SH-SY5Y (cell line): ENCODE measurements at regions not wholly inside any gene's neighbourhood (a gene's known extent, or its start where the extent isn't known, plus 50 kb on each side); places are given as distances from the start of the nearest gene placed in this dataset.

Experiments
- GATA2 ChIP-seq: IDR thresholded peaks from 2 replicates; pipeline ENCODE4 v1.6.1; 2011; ENCODE audit warnings: mild to moderate bottlenecking, low read depth, low read length
- GATA3 ChIP-seq: IDR thresholded peaks from 2 replicates; pipeline ENCODE4 v1.6.1; 2011; ENCODE audit warnings: low read depth, mild to moderate bottlenecking, low read length, moderate library complexity

- no peak for TF ChIP-seq GATA3
- TF ChIP-seq GATA2: no peak
These were observed 587.5 kb upstream of the DSEL start for GRCh38 chr18:68104036-68104435.
